HL-60 (cell line): ENCODE measurements at regions not wholly inside any gene's neighbourhood (a gene's known extent, or its start where the extent isn't known, plus 50 kb on each side); places are given as distances from the start of the nearest gene placed in this dataset.

Experiments
- DNase-seq, 2 experiments: peaks; one replicate each; pipeline ENCODE4 v3.0.0-alpha.2; 2010 to 2020; ENCODE audit warnings: low read depth in 1 of 2, low spot score in 1 of 2
- H3K27ac ChIP-seq: fragments of 250-450 bp; sonication (Bioruptor Pico); replicated peaks from 2 replicates; pipeline ENCODE4 v1.5.1; 2020; ENCODE audit warnings: mild to moderate bottlenecking, moderate library complexity
- H3K27me3 ChIP-seq: fragments of 250-450 bp; sonication (Bioruptor Pico); 2 replicates; pipeline ENCODE4 v1.5.1; 2021; ENCODE audit warnings: mild to moderate bottlenecking, moderate library complexity; ENCODE audit not compliant: insufficient read depth, poor library complexity, severe bottlenecking
- H3K4me3 ChIP-seq: replicated peaks from 2 replicates; pipeline ENCODE4 v1.5.1; 2011; ENCODE audit warnings: mild to moderate bottlenecking, control low read depth, low read length; ENCODE audit not compliant: insufficient read depth
- CTCF ChIP-seq: IDR thresholded peaks from one replicate; pipeline ENCODE4 v1.5.1; 2011; ENCODE audit warnings: low read length, control low read depth, inconsistent platforms; ENCODE audit not compliant: insufficient read depth
- GABPA ChIP-seq: IDR thresholded peaks from 2 replicates; pipeline ENCODE4 v1.6.1; 2012; ENCODE audit warnings: low read depth
- POLR2AphosphoS5 ChIP-seq: IDR thresholded peaks from 2 replicates; pipeline ENCODE4 v1.6.1; 2012; ENCODE audit warnings: low read depth
- REST ChIP-seq: IDR thresholded peaks from 2 replicates; pipeline ENCODE4 v1.6.1; 2012; ENCODE audit warnings: low read depth; ENCODE audit not compliant: insufficient replicate concordance
- SPI1 ChIP-seq: IDR thresholded peaks from 2 replicates; pipeline ENCODE4 v1.6.1; 2012; ENCODE audit warnings: low read depth, mild to moderate bottlenecking, borderline replicate concordance

GRCh38 chr10:106495931-106496330, 668.6 kb downstream of the SORCS1 start:
- no peak for TF ChIP-seq CTCF
- no peak for TF ChIP-seq SPI1
- TF ChIP-seq REST = no peak
- no peak for TF ChIP-seq POLR2AphosphoS5
- TF ChIP-seq GABPA = no peak
- no peak for DNase-seq
- no peak overlapping the region for H3K27ac ChIP-seq
- H3K4me3 ChIP-seq = no peak overlapping the region
- no peaks in the 10 kb centered on the region for H3K27me3 ChIP-seq

GRCh38 chr10:106493751-106494150, 670.8 kb downstream of the SORCS1 start:
- H3K27ac ChIP-seq = no peak overlapping the region

GRCh38 chr10:106493226-106493625, 671.3 kb downstream of the SORCS1 start:
- Histone ChIP-seq H3K27me3 (no peaks in the 10 kb centered on the region), H3K27ac (no peak overlapping the region), H3K4me3 (no peak overlapping the region)
- TF ChIP-seq POLR2AphosphoS5 = no peak
- TF ChIP-seq CTCF = no peak
- no peak for TF ChIP-seq REST
- no peak for TF ChIP-seq GABPA
- TF ChIP-seq SPI1 = no peak
- no peak for DNase-seq

More at GRCh38 chr10:106493751-106494150, 670.8 kb downstream of the SORCS1 start:
- H3K4me3 ChIP-seq = no peak overlapping the region
- no peaks in the 10 kb centered on the region for H3K27me3 ChIP-seq
- DNase-seq = no peak
- TF ChIP-seq SPI1 (no peak), GABPA (no peak), POLR2AphosphoS5 (no peak), REST (no peak), CTCF (no peak)
